SK-N-SH (cell line): ENCODE measurements at regions not wholly inside any gene's neighbourhood (a gene's known extent, or its start where the extent isn't known, plus 50 kb on each side); places are given as distances from the start of the nearest gene placed in this dataset.

Experiments used
- CTCF ChIA-PET: fragments of 300-600, 350-600 bp; formaldehyde crosslinking; extraction: SDS; loops from one replicate; lab custom pipeline; 2021; lab: Yijun Ruan, JAX
- POLR2A ChIA-PET: fragments of 350-600 bp; sonication (Branson Sonifier 250); formaldehyde crosslinking; extraction: SDS; loops from one replicate; lab custom pipeline; 2020; ENCODE audit warnings: antibody characterized with exemption, inconsistent platforms; lab: Yijun Ruan, JAX
- DNase-seq: peaks from one replicate; pipeline ENCODE4 v3.0.0; 2012
- H2AFZ ChIP-seq: fragments of 200-600 bp; sonication (generic); 2 replicates; pipeline ENCODE4 v1.8.1; 2016; ENCODE audit warnings: antibody characterized with exemption, mild to moderate bottlenecking, low read depth
- H3F3A ChIP-seq: fragments of 200-600 bp; sonication (generic); replicated peaks from 2 replicates; pipeline ENCODE3; 2016; ENCODE audit warnings: antibody characterized with exemption, mild to moderate bottlenecking; ENCODE audit not compliant: insufficient read depth
- H3K27ac ChIP-seq, 2 experiments: fragments of 200-500 bp in 1 of 2; fragments of 200-600 bp in 1 of 2; sonication (Bioruptor generic) in 1 of 2; sonication (generic), shearing (Covaris generic) in 1 of 2; 2 replicates each; pipeline versions ENCODE4 v1.5.1 to v1.6.1; 2014 to 2016; ENCODE audit warnings: low read depth in 2 of 2, inconsistent platforms in 1 of 2, low read length in 1 of 2, mild to moderate bottlenecking in 1 of 2, mixed read lengths in 1 of 2
- H3K27me3 ChIP-seq: fragments of 200-600 bp; sonication (generic), shearing (Covaris generic); 2 replicates; pipeline ENCODE4 v1.6.1; 2016; ENCODE audit warnings: mixed run types; ENCODE audit not compliant: insufficient read depth
- H3K36me3 ChIP-seq, 2 experiments: fragments of 200-500 bp in 1 of 2; fragments of 200-600 bp in 1 of 2; sonication (Bioruptor generic) in 1 of 2; sonication (generic) in 1 of 2; replicated peaks in 1 of 2; 2 replicates each; pipeline versions ENCODE3 to v1.5.1; 2014 to 2016; ENCODE audit warnings: low read length in 1 of 2, mild to moderate bottlenecking in 1 of 2; ENCODE audit not compliant: insufficient read depth in 2 of 2, control insufficient read depth in 1 of 2
- H3K4me1 ChIP-seq, 2 experiments: fragments of 200-500 bp in 1 of 2; fragments of 200-600 bp in 1 of 2; sonication (Bioruptor generic) in 1 of 2; sonication (generic), shearing (Covaris generic) in 1 of 2; 2 replicates each; pipeline versions ENCODE4 v1.5.1 to v1.6.1; 2014 to 2016; ENCODE audit warnings: low read depth in 1 of 2, low read length in 1 of 2, mixed run types in 1 of 2; ENCODE audit not compliant: insufficient read depth in 2 of 2, control insufficient read depth in 1 of 2
- H3K4me2 ChIP-seq: fragments of 200-600 bp; sonication (generic), shearing (Covaris generic); 2 replicates; pipeline ENCODE4 v1.6.1; 2017; ENCODE audit warnings: mixed run types
- H3K4me3 ChIP-seq, 2 experiments: fragments of 200-500 bp in 1 of 2; fragments of 200-600 bp in 1 of 2; sonication (Bioruptor generic) in 1 of 2; sonication (generic), shearing (Covaris generic) in 1 of 2; 2 replicates each; pipeline versions ENCODE4 v1.5.1 to v1.8.1; 2014 to 2016; ENCODE audit warnings: low read depth in 2 of 2, inconsistent platforms in 1 of 2, low read length in 1 of 2, mild to moderate bottlenecking in 1 of 2, mixed read lengths in 1 of 2, moderate library complexity in 1 of 2
- H3K79me2 ChIP-seq: fragments of 200-600 bp; sonication (generic); 2 replicates; pipeline ENCODE4 v1.8.1; 2017; ENCODE audit warnings: mild to moderate bottlenecking; ENCODE audit not compliant: insufficient read depth
- H3K9ac ChIP-seq: fragments of 200-600 bp; sonication (generic); 2 replicates; pipeline ENCODE4 v1.6.1; 2017; ENCODE audit warnings: mixed run types
- H3K9me2 ChIP-seq: fragments of 200-600 bp; sonication (generic); 2 replicates; pipeline ENCODE4 v1.6.1; 2017; ENCODE audit warnings: mixed run types
- H3K9me3 ChIP-seq: fragments of 200-600 bp; sonication (generic); 2 replicates; pipeline ENCODE4 v1.6.1; 2017; ENCODE audit warnings: mixed run types, mild to moderate bottlenecking, moderate library complexity
- H4K20me1 ChIP-seq: fragments of 200-600 bp; sonication (generic); 2 replicates; pipeline ENCODE4 v1.6.1; 2017; ENCODE audit warnings: mild to moderate bottlenecking, mixed run types; ENCODE audit not compliant: insufficient read depth
- FOSL2 ChIP-seq: IDR thresholded peaks from 2 replicates; pipeline ENCODE4 v1.4.0; 2012; ENCODE audit warnings: low read depth, mild to moderate bottlenecking, moderate library complexity, borderline replicate concordance
- GATA2 ChIP-seq: sonication (generic); formaldehyde crosslinking; IDR thresholded peaks from 2 replicates; pipeline ENCODE4 v1.5.0; 2020; ENCODE audit warnings: mild to moderate bottlenecking, missing genetic modification reagents
- NRF1 ChIP-seq: IDR thresholded peaks from 2 replicates; pipeline ENCODE4 v1.6.1; 2012; ENCODE audit warnings: low read depth, mild to moderate bottlenecking, low read length
- POLR2AphosphoS5 ChIP-seq: IDR thresholded peaks from 2 replicates; pipeline ENCODE4 v1.6.1; 2012; ENCODE audit warnings: low read depth, low read length
- RAD21 ChIP-seq: IDR thresholded peaks from 2 replicates; pipeline ENCODE4 v1.6.1; 2012; ENCODE audit warnings: mild to moderate bottlenecking, low read length
- RCOR1 ChIP-seq: fragments of 150-350 bp; IDR thresholded peaks from 2 replicates; pipeline ENCODE4 v1.6.1; 2017; ENCODE audit warnings: antibody characterized with exemption, low read length
- RFX5 ChIP-seq: IDR thresholded peaks from 2 replicates; pipeline ENCODE4 v1.6.1; 2012; ENCODE audit warnings: mild to moderate bottlenecking, improper control_type of control experiment, low read length
- SIN3A ChIP-seq: IDR thresholded peaks from 2 replicates; pipeline ENCODE4 v1.6.1; 2012; ENCODE audit warnings: low read depth, mild to moderate bottlenecking, low read length, moderate library complexity, borderline replicate concordance
- TAF1 ChIP-seq: IDR thresholded peaks from 2 replicates; pipeline ENCODE4 v1.6.1; 2012; ENCODE audit warnings: low read depth, mild to moderate bottlenecking, low read length, moderate library complexity, borderline replicate concordance
- TEAD4 ChIP-seq: IDR thresholded peaks from 2 replicates; pipeline ENCODE4 v1.4.0; 2012; ENCODE audit warnings: mild to moderate bottlenecking, borderline replicate concordance; ENCODE audit not compliant: insufficient read depth
- WGBS: methylation state at CpG from one replicate; pipeline ENCODE4 v1.1.6; 2017; ENCODE audit warnings: low lambda C conversion rate; 5-methylcytosine and 5-hydroxymethylcytosine counted together
- TF ChIP-seq, protein P1 (sequence below): fragments of 200-600 bp; sonication (generic); IDR thresholded peaks from 2 replicates; pipeline ENCODE4 v1.6.1; 2017; ENCODE audit warnings: antibody characterized with exemption, mild to moderate bottlenecking, moderate library complexity
- TF ChIP-seq, protein P2 (sequence below): IDR thresholded peaks from 2 replicates; pipeline ENCODE4 v1.4.0; 2012; ENCODE audit warnings: low read depth, borderline replicate concordance
- TF ChIP-seq, protein P3 (sequence below): fragments of 150-350 bp; IDR thresholded peaks from 2 replicates; pipeline ENCODE4 v1.6.1; 2016; ENCODE audit warnings: mild to moderate bottlenecking, low read depth, low read length
- TF ChIP-seq, protein P4 (sequence below): IDR thresholded peaks from 2 replicates; pipeline ENCODE4 v1.6.1; 2012; ENCODE audit warnings: mild to moderate bottlenecking, low read depth, low read length, moderate library complexity

DNA sequence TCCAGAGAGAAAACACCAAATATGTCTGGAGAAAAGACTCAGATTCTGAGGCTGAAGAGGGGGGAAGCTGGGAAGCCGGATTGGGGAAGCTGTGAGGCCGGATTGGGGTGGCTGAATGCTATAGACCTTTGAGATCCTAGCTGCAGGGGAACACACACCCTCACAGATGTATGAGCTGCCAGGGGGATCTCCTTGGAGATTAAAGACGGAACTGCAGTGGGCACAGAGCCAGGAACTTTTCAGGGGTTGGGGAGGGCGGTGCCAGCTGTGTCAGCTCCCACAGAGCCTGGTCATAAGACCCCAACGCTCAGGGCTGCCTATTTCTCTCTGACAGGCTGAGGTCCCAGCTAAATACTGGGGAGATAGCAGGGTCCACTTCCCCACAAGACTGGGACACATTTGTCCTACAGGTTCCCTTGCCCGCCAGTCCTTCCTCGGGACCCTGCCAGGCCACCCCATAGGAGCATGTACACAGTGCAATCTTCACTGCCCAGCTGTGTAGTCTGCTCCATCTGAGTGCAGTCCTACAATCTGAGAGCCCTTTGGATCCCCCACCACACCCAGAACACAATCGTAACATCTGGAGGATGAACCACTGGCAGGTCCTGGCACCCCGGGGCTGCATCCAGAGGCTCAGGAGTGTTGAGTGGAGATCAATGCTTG is 1893.9 kb downstream of the PCDH9 start:
- DNase-seq, result no peak
- H3K27ac ChIP-seq, result no peak overlapping the region
- no peak overlapping the region for H3K4me3 ChIP-seq
- peaks cover 3% of the 10 kb centered on the region for H3F3A ChIP-seq
- CTCF ChIA-PET, result interaction anchor here (0.6 to 1.0 kb wide), 2 partner anchors 8 to 177 kb away, joined by 3 read pairs; no protein-coding TSS in a partner anchor
- no peaks in the 10 kb centered on the region for H3K9me3 ChIP-seq
- no peak overlapping the region for H3K4me2 ChIP-seq
- H3K9me2 ChIP-seq, result no peaks in the 10 kb centered on the region
- no peaks in the 10 kb centered on the region for H3K4me1 ChIP-seq
- no peak overlapping the region for H2AFZ ChIP-seq
- 85% methylated on average over 6 of the region's 9 CpGs for WGBS
- no peaks in the 10 kb centered on the region for H4K20me1 ChIP-seq
- H3K79me2 ChIP-seq, result no peaks in the 10 kb centered on the region
- no peaks in the 10 kb centered on the region for H3K27me3 ChIP-seq
- POLR2A ChIA-PET, result no interaction called here
- H3K36me3 ChIP-seq, result no peaks in the 10 kb centered on the region
- TF ChIP-seq, protein P1, sequence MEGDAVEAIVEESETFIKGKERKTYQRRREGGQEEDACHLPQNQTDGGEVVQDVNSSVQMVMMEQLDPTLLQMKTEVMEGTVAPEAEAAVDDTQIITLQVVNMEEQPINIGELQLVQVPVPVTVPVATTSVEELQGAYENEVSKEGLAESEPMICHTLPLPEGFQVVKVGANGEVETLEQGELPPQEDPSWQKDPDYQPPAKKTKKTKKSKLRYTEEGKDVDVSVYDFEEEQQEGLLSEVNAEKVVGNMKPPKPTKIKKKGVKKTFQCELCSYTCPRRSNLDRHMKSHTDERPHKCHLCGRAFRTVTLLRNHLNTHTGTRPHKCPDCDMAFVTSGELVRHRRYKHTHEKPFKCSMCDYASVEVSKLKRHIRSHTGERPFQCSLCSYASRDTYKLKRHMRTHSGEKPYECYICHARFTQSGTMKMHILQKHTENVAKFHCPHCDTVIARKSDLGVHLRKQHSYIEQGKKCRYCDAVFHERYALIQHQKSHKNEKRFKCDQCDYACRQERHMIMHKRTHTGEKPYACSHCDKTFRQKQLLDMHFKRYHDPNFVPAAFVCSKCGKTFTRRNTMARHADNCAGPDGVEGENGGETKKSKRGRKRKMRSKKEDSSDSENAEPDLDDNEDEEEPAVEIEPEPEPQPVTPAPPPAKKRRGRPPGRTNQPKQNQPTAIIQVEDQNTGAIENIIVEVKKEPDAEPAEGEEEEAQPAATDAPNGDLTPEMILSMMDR, result no peak
- no peak for TF ChIP-seq RFX5
- TF ChIP-seq NRF1, result no peak
- TF ChIP-seq POLR2AphosphoS5, result no peak
- no peak for TF ChIP-seq FOSL2
- TF ChIP-seq, protein P2, sequence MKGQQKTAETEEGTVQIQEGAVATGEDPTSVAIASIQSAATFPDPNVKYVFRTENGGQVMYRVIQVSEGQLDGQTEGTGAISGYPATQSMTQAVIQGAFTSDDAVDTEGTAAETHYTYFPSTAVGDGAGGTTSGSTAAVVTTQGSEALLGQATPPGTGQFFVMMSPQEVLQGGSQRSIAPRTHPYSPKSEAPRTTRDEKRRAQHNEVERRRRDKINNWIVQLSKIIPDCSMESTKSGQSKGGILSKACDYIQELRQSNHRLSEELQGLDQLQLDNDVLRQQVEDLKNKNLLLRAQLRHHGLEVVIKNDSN, result no peak
- no peak for TF ChIP-seq RAD21
- TF ChIP-seq TAF1, result no peak
- TF ChIP-seq, protein P3, sequence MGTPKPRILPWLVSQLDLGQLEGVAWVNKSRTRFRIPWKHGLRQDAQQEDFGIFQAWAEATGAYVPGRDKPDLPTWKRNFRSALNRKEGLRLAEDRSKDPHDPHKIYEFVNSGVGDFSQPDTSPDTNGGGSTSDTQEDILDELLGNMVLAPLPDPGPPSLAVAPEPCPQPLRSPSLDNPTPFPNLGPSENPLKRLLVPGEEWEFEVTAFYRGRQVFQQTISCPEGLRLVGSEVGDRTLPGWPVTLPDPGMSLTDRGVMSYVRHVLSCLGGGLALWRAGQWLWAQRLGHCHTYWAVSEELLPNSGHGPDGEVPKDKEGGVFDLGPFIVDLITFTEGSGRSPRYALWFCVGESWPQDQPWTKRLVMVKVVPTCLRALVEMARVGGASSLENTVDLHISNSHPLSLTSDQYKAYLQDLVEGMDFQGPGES, result no peak
- no peak for TF ChIP-seq TEAD4
- TF ChIP-seq, protein P4, sequence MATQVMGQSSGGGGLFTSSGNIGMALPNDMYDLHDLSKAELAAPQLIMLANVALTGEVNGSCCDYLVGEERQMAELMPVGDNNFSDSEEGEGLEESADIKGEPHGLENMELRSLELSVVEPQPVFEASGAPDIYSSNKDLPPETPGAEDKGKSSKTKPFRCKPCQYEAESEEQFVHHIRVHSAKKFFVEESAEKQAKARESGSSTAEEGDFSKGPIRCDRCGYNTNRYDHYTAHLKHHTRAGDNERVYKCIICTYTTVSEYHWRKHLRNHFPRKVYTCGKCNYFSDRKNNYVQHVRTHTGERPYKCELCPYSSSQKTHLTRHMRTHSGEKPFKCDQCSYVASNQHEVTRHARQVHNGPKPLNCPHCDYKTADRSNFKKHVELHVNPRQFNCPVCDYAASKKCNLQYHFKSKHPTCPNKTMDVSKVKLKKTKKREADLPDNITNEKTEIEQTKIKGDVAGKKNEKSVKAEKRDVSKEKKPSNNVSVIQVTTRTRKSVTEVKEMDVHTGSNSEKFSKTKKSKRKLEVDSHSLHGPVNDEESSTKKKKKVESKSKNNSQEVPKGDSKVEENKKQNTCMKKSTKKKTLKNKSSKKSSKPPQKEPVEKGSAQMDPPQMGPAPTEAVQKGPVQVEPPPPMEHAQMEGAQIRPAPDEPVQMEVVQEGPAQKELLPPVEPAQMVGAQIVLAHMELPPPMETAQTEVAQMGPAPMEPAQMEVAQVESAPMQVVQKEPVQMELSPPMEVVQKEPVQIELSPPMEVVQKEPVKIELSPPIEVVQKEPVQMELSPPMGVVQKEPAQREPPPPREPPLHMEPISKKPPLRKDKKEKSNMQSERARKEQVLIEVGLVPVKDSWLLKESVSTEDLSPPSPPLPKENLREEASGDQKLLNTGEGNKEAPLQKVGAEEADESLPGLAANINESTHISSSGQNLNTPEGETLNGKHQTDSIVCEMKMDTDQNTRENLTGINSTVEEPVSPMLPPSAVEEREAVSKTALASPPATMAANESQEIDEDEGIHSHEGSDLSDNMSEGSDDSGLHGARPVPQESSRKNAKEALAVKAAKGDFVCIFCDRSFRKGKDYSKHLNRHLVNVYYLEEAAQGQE, result no peak
- no peak for TF ChIP-seq GATA2 (CRISPR knock-in tag)
- TF ChIP-seq RCOR1, result no peak
- TF ChIP-seq SIN3A, result no peak
- TF ChIP-seq, all 33 proteins: peak for 0
- H3K9ac ChIP-seq, result no peak overlapping the region
